HG03575 (cell line): ENCODE measurements at regions not wholly inside any gene's neighbourhood (a gene's known extent, or its start where the extent isn't known, plus 50 kb on each side); places are given as distances from the start of the nearest gene placed in this dataset.
"Not testable (repeated sequence)": the region's sequence is repeated elsewhere in the genome, so short reads cannot be mapped to it uniquely, and the experiment has no call there.

Experiments used
- ATAC-seq: cut with Tn5 transposase; IDR thresholded peaks from one replicate; pipeline ENCODE4 v1.9.1; 2021; ENCODE audit not compliant: unreplicated experiment, insufficient number of reproducible peaks, low FRiP score; ENCODE audit errors: extremely low read depth

- no peak for ATAC-seq
Measured at GRCh38 chr5:101045689-101046088, 142.6 kb upstream of the ST8SIA4 start.

- ATAC-seq, result not testable (repeated sequence)
Measured at GRCh38 chr5:101040002-101040401, 136.9 kb upstream of the ST8SIA4 start.

GRCh38 chr5:101036778-101037177 is 133.7 kb upstream of the ST8SIA4 start:
- ATAC-seq, result no peak

- no peak for ATAC-seq
Measured at GRCh38 chr5:101035425-101035824, 132.3 kb upstream of the ST8SIA4 start.

GRCh38 chr5:101024299-101024698 is 121.2 kb upstream of the ST8SIA4 start:
- ATAC-seq, result no peak

GRCh38 chr5:101018299-101018698 is 115.2 kb upstream of the ST8SIA4 start:
- no peak for ATAC-seq

GRCh38 chr5:101012880-101013279 is 109.8 kb upstream of the ST8SIA4 start:
- ATAC-seq, result no peak

- peak; percentile 68 for ATAC-seq
Measured at GRCh38 chr5:101009758-101010519, 106.9 kb upstream of the ST8SIA4 start.

- ATAC-seq, result no peak
Measured at GRCh38 chr5:100992354-100992753, 89.3 kb upstream of the ST8SIA4 start.

- ATAC-seq, result not testable (repeated sequence)
Measured at GRCh38 chr5:100983601-100984000, 80.5 kb upstream of the ST8SIA4 start.

- ATAC-seq, result no peak
Measured at GRCh38 chr5:100974082-100974481, 71.0 kb upstream of the ST8SIA4 start.

- no peak for ATAC-seq
Measured at GRCh38 chr5:100970646-100971255, 67.7 kb upstream of the ST8SIA4 start.

GRCh38 chr5:100965291-100965690 is 62.2 kb upstream of the ST8SIA4 start:
- ATAC-seq, result no peak
